OCI-LY1 (cell line): ENCODE measurements at regions not wholly inside any gene's neighbourhood (a gene's known extent, or its start where the extent isn't known, plus 50 kb on each side); places are given as distances from the start of the nearest gene placed in this dataset.

Experiments
- H2AFZ ChIP-seq: fragments of 200-600 bp; sonication (generic), shearing (Covaris generic); 2 replicates; pipeline ENCODE4 v1.6.0; 2014; ENCODE audit warnings: antibody characterized with exemption, mild to moderate bottlenecking, low read length
- H3F3A ChIP-seq: fragments of 200-600 bp; sonication (generic), shearing (Covaris generic); 2 replicates; pipeline ENCODE4 v1.6.0; 2014; ENCODE audit warnings: mild to moderate bottlenecking, antibody characterized with exemption, low read length, moderate library complexity; ENCODE audit not compliant: insufficient read depth
- H3K27ac ChIP-seq: fragments of 200-600 bp; sonication (generic); 2 replicates; pipeline ENCODE4 v1.5.1; 2014; ENCODE audit warnings: low read length, mixed run types, mild to moderate bottlenecking, low read depth; ENCODE audit not compliant: poor library complexity, severe bottlenecking
- H3K27me3 ChIP-seq: fragments of 200-600 bp; sonication (generic); 2 replicates; pipeline ENCODE4 v1.6.0; 2014; ENCODE audit warnings: antibody characterized with exemption, mild to moderate bottlenecking, low read length, moderate library complexity; ENCODE audit not compliant: insufficient read depth
- H3K36me3 ChIP-seq: fragments of 200-600 bp; sonication (generic); 2 replicates; pipeline ENCODE4 v1.6.1; 2014; ENCODE audit warnings: mild to moderate bottlenecking, antibody characterized with exemption, low read length, moderate library complexity, mixed read lengths; ENCODE audit not compliant: insufficient read depth
- H3K4me1 ChIP-seq: fragments of 200-600 bp; sonication (generic); 2 replicates; pipeline ENCODE4 v1.5.1; 2014; ENCODE audit warnings: mild to moderate bottlenecking, low read length, moderate library complexity; ENCODE audit not compliant: insufficient read depth, severe bottlenecking
- H3K4me2 ChIP-seq: fragments of 200-600 bp; sonication (generic), shearing (Covaris generic); 2 replicates; pipeline ENCODE4 v1.6.1; 2014; ENCODE audit warnings: low read length
- H3K4me3 ChIP-seq: fragments of 200-600 bp; sonication (generic); 2 replicates; pipeline ENCODE4 v1.5.1; 2014; ENCODE audit warnings: low read length, low read depth, mild to moderate bottlenecking, mixed read lengths; ENCODE audit not compliant: poor library complexity, severe bottlenecking
- H3K79me2 ChIP-seq: fragments of 200-600 bp; shearing (Covaris generic); 2 replicates; pipeline ENCODE4 v1.6.1; 2016; ENCODE audit warnings: mixed run types, low read length, mixed read lengths; ENCODE audit not compliant: insufficient read depth
- H3K9ac ChIP-seq: fragments of 200-600 bp; sonication (generic), shearing (Covaris generic); 2 replicates; pipeline ENCODE4 v1.6.1; 2014; ENCODE audit warnings: mild to moderate bottlenecking, low read length, mixed read lengths
- H3K9me2 ChIP-seq: fragments of 200-600 bp; sonication (generic), shearing (Covaris generic); 2 replicates; pipeline ENCODE4 v1.6.1; 2014; ENCODE audit warnings: low read depth, mild to moderate bottlenecking, low read length, mixed read lengths
- H3K9me3 ChIP-seq: fragments of 200-600 bp; shearing (Covaris generic); 2 replicates; pipeline ENCODE4 v1.6.1; 2014; ENCODE audit warnings: low read length, mixed read lengths
- H4K20me1 ChIP-seq: fragments of 200-600 bp; sonication (generic), shearing (Covaris generic); 2 replicates; pipeline ENCODE4 v1.6.0; 2016; ENCODE audit warnings: mild to moderate bottlenecking, low read length; ENCODE audit not compliant: insufficient read depth
- EZH2 ChIP-seq: fragments of 200-600 bp; sonication (generic), shearing (Covaris generic); IDR thresholded peaks from 2 replicates; pipeline ENCODE4 v1.8.0; 2017; ENCODE audit warnings: borderline replicate concordance, mixed run types, mild to moderate bottlenecking, antibody characterized with exemption, low read length, moderate library complexity, mixed read lengths
- TF ChIP-seq, protein P1 (sequence below): fragments of 200-600 bp; sonication (generic), shearing (Covaris generic); IDR thresholded peaks from 2 replicates; pipeline ENCODE4 v1.5.1; 2017; ENCODE audit warnings: mild to moderate bottlenecking, antibody characterized with exemption, low read length, moderate library complexity, mixed read lengths

DNA sequence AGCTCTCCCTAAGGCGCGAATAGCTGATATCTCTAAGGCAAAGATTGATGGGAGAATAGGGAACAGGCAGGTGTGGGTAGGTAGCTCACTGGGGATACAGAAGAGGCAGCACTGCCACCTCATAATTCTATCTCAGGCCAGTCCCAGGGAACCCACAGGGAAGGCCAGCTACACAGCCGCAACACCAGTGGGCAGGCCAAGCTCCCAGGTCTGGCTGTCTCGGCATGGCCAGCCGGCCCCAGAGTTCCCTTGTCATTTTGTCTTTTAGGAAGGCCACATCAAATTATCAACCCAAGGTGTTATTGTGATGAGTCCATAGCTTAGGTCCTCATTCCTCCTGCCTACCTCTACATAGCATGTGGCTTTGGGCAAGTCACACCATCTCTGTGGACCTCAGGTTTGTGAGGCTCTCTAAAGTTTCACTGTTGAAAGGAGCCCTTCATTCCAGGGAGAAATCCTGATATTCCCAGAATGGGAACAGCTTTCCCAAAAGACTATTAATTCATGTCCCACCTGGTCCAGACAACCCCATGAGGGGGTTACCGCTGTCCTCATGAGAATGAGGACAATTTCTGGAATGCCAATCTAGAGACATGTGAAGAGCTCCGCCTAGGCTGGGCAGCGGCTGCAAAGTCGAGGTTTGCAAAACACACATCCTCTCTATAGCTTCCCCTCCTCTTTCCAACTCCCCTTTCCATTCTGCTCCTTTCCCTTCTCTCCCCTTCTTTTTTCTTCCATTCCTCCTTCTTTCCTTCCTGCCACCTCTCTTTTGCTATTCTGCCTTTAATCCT is 287.1 kb upstream of the ID2 start:
- H3F3A ChIP-seq: no peaks in the 10 kb centered on the region
- H4K20me1 ChIP-seq: no peaks in the 10 kb centered on the region
- no peak overlapping the region for H3K4me3 ChIP-seq
- H3K36me3 ChIP-seq: no peaks in the 10 kb centered on the region
- no peaks in the 10 kb centered on the region for H3K4me1 ChIP-seq
- no peak overlapping the region for H3K4me2 ChIP-seq
- no peaks in the 10 kb centered on the region for H3K9me2 ChIP-seq
- no peaks in the 10 kb centered on the region for H3K27me3 ChIP-seq
- H3K9ac ChIP-seq: no peak overlapping the region
- H3K79me2 ChIP-seq: no peaks in the 10 kb centered on the region
- no peaks in the 10 kb centered on the region for H3K9me3 ChIP-seq
- H3K27ac ChIP-seq: no peak overlapping the region
- no peak overlapping the region for H2AFZ ChIP-seq
- no peak for TF ChIP-seq EZH2
- TF ChIP-seq, protein P1, sequence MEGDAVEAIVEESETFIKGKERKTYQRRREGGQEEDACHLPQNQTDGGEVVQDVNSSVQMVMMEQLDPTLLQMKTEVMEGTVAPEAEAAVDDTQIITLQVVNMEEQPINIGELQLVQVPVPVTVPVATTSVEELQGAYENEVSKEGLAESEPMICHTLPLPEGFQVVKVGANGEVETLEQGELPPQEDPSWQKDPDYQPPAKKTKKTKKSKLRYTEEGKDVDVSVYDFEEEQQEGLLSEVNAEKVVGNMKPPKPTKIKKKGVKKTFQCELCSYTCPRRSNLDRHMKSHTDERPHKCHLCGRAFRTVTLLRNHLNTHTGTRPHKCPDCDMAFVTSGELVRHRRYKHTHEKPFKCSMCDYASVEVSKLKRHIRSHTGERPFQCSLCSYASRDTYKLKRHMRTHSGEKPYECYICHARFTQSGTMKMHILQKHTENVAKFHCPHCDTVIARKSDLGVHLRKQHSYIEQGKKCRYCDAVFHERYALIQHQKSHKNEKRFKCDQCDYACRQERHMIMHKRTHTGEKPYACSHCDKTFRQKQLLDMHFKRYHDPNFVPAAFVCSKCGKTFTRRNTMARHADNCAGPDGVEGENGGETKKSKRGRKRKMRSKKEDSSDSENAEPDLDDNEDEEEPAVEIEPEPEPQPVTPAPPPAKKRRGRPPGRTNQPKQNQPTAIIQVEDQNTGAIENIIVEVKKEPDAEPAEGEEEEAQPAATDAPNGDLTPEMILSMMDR: no peak

DNA sequence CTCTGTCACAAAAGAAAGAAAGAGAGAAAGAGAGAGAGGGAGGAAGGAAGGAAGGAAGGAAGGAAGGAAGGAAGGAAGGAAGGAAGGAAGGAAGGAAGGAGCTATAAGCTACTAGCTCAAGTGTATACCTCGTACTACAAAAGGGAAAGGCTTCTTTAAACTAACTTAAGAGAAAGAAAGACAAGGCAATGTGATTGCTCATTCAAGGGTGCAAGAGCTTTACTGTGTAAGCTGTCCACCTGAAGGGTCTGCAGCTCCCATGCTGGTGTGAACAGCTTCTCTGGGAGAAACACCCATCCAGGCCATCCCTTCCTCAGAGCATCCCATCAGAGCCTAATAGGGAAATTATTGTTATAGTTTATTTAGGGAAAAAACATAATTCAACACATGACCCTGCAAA is 286.1 kb upstream of the ID2 start:
- H3K4me3 ChIP-seq: no peak overlapping the region
- no peaks in the 10 kb centered on the region for H3K9me3 ChIP-seq
- H3K4me1 ChIP-seq: no peaks in the 10 kb centered on the region
- H3K36me3 ChIP-seq: no peaks in the 10 kb centered on the region
- no peak overlapping the region for H3K9ac ChIP-seq
- TF ChIP-seq, protein P1: no peak
- TF ChIP-seq EZH2: no peak
- H3K27me3 ChIP-seq: no peaks in the 10 kb centered on the region
- no peak overlapping the region for H3K4me2 ChIP-seq
- no peaks in the 10 kb centered on the region for H4K20me1 ChIP-seq
- no peaks in the 10 kb centered on the region for H3K9me2 ChIP-seq
- H3K27ac ChIP-seq: no peak overlapping the region
- no peak overlapping the region for H2AFZ ChIP-seq
- H3K79me2 ChIP-seq: no peaks in the 10 kb centered on the region
- H3F3A ChIP-seq: no peaks in the 10 kb centered on the region

DNA sequence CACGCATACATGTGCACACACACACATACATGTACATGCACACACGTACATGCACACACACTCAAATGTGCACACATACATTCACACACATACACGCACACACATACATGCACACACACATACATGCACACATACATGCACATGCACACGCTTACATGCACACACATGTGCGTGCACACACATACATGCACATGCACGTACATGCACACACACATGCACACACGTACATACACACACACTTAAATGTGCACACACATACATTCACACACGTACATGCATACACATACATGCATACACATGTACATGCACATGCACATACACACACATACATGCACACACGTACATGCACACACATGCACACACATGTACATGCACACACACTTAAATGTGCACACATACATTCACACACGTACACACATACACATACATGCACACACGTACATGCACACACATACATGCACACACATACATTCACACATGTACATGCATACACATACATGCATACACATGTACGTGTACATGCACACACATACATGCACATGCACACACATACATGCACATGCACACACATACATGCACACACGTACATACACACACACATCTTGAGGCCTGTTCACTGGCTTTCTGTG is 283.7 kb upstream of the ID2 start:
- H2AFZ ChIP-seq: no peak overlapping the region
- no peaks in the 10 kb centered on the region for H3K79me2 ChIP-seq
- no peak overlapping the region for H3K27ac ChIP-seq
- H3K4me1 ChIP-seq: no peaks in the 10 kb centered on the region
- H3K9me2 ChIP-seq: no peaks in the 10 kb centered on the region
- H4K20me1 ChIP-seq: no peaks in the 10 kb centered on the region
- no peak overlapping the region for H3K4me3 ChIP-seq
- no peak overlapping the region for H3K4me2 ChIP-seq
- TF ChIP-seq EZH2: no peak
- TF ChIP-seq, protein P1: no peak
- H3K9ac ChIP-seq: no peak overlapping the region
- no peaks in the 10 kb centered on the region for H3K9me3 ChIP-seq
- H3F3A ChIP-seq: no peaks in the 10 kb centered on the region
- H3K36me3 ChIP-seq: no peaks in the 10 kb centered on the region; the same call in 1 of the 2 replicates
- H3K27me3 ChIP-seq: no peaks in the 10 kb centered on the region
